NCI-H526 (cell line): ENCODE measurements at regions not wholly inside any gene's neighbourhood (a gene's known extent, or its start where the extent isn't known, plus 50 kb on each side); places are given as distances from the start of the nearest gene placed in this dataset.
A peak's percentile ranks its signal among the peaks of the same experiment; 100 is the strongest.

Experiments
- DNase-seq, 2 experiments: peaks; one replicate each; lab custom pipeline; 2025; lab: John Stamatoyannopoulos, UW

- no peak for DNase-seq
Observed at GRCh38 chr13:99642006-99642405, 140.7 kb downstream of the TM9SF2 start.

GRCh38 chr13:99640260-99640659 lies 139.0 kb downstream of the TM9SF2 start:
- no peak for DNase-seq

GRCh38 chr13:99639126-99639525 lies 137.9 kb downstream of the TM9SF2 start:
- no peak for DNase-seq

GRCh38 chr13:99636728-99637353 lies 135.6 kb downstream of the TM9SF2 start:
- no peak for DNase-seq

GRCh38 chr13:99636306-99636705 lies 135.0 kb downstream of the TM9SF2 start:
- no peak for DNase-seq

- DNase-seq = no peak
Observed at GRCh38 chr13:99634672-99635071, 133.4 kb downstream of the TM9SF2 start.

- no peak for DNase-seq
Observed at GRCh38 chr13:99630269-99630898, 129.1 kb downstream of the TM9SF2 start.

- DNase-seq = no peak
Observed at GRCh38 chr13:99629641-99630040, 128.4 kb downstream of the TM9SF2 start.

GRCh38 chr13:99628442-99628841 lies 127.2 kb downstream of the TM9SF2 start:
- no peak for DNase-seq

- DNase-seq = no peak
Observed at GRCh38 chr13:99626461-99627082, 125.3 kb downstream of the TM9SF2 start.

- no peak for DNase-seq
Observed at GRCh38 chr13:99624936-99625540, 123.8 kb downstream of the TM9SF2 start.

- DNase-seq = no peak
Observed at GRCh38 chr13:99620806-99621205, 119.5 kb downstream of the TM9SF2 start.

- DNase-seq = no peak
Observed at GRCh38 chr13:99619207-99619606, 117.9 kb downstream of the TM9SF2 start.

GRCh38 chr13:99617474-99618255 lies 116.4 kb downstream of the TM9SF2 start:
- DNase-seq = peak; percentile 30 to 83

GRCh38 chr13:99614465-99614885 lies 113.2 kb downstream of the TM9SF2 start:
- DNase-seq = peak; percentile 43 to 73
